ENCODE measurements at regions not wholly inside any gene's neighbourhood (a gene's known extent, or its start where the extent isn't known, plus 50 kb on each side); places are given as distances from the start of the nearest gene placed in this dataset.

- H3K4me1 ChIP-seq (ENCODE audit: control insufficient read depth in 3 of 3, insufficient read depth in 2 of 3, low read depth in 1 of 3, low read length in 2 of 3): no peaks in the 10 kb centered on the region
- DNase-seq (no peak), FAIRE-seq (no peak)
- 78 to 89% (median 84%) methylated on average over 3 of the region's 3 CpGs for WGBS, 3 donors
- H3K9me3 ChIP-seq (ENCODE audit: control insufficient read depth in 2 of 2, insufficient read depth in 1 of 2, low read depth in 1 of 2, low read length in 1 of 2): no peaks in the 10 kb centered on the region
- H3K36me3 ChIP-seq (ENCODE audit: control insufficient read depth in 3 of 3, insufficient read depth in 2 of 3, low read depth in 1 of 3, low read length in 3 of 3): no peaks in the 10 kb centered on the region
- no peaks in the 10 kb centered on the region for H3K27me3 ChIP-seq (ENCODE audit: control insufficient read depth in 3 of 3, insufficient read depth in 3 of 3, low read length in 3 of 3)
- H3K4me3 ChIP-seq (ENCODE audit: low read depth in 1 of 3, low read length in 3 of 3): no peak overlapping the region
- no peak overlapping the region for H3K27ac ChIP-seq (ENCODE audit: low read depth in 1 of 3, low read length in 2 of 3)
Observed at GRCh38 chr11:80669620-80670019, 1228.8 kb upstream of the TENM4 start.

- Histone ChIP-seq H3K9me3 (ENCODE audit: control insufficient read depth in 2 of 2, insufficient read depth in 1 of 2, low read depth in 1 of 2, low read length in 1 of 2) (no peaks in the 10 kb centered on the region), H3K27ac (ENCODE audit: low read depth in 1 of 3, low read length in 2 of 3) (no peak overlapping the region), H3K4me3 (ENCODE audit: low read depth in 1 of 3, low read length in 3 of 3) (no peak overlapping the region), H3K36me3 (ENCODE audit: control insufficient read depth in 3 of 3, insufficient read depth in 2 of 3, low read depth in 1 of 3, low read length in 3 of 3) (no peaks in the 10 kb centered on the region), H3K27me3 (ENCODE audit: control insufficient read depth in 3 of 3, insufficient read depth in 3 of 3, low read length in 3 of 3) (no peaks in the 10 kb centered on the region), H3K4me1 (ENCODE audit: control insufficient read depth in 3 of 3, insufficient read depth in 2 of 3, low read depth in 1 of 3, low read length in 2 of 3) (no peaks in the 10 kb centered on the region)
- WGBS, 3 donors: 87 to 93% (median 87%) methylated on average over 6 of the region's 6 CpGs
- FAIRE-seq (no peak), DNase-seq (no peak)
Observed at GRCh38 chr11:80668039-80668438, 1227.2 kb upstream of the TENM4 start.

- WGBS, 3 donors: 94 to 96% (median 95%) methylated on average over 2 of the region's 2 CpGs
- H3K4me3 ChIP-seq (ENCODE audit: low read depth in 1 of 3, low read length in 3 of 3): no peak overlapping the region
- H3K9me3 ChIP-seq (ENCODE audit: control insufficient read depth in 2 of 2, insufficient read depth in 1 of 2, low read depth in 1 of 2, low read length in 1 of 2): peaks cover 0 to 7% of the 10 kb centered on the region in 2 donors
- no peak overlapping the region for H3K27ac ChIP-seq (ENCODE audit: low read depth in 1 of 3, low read length in 2 of 3)
- FAIRE-seq: no peak
- DNase-seq: no peak
- no peaks in the 10 kb centered on the region for H3K27me3 ChIP-seq (ENCODE audit: control insufficient read depth in 3 of 3, insufficient read depth in 3 of 3, low read length in 3 of 3)
- H3K36me3 ChIP-seq (ENCODE audit: control insufficient read depth in 3 of 3, insufficient read depth in 2 of 3, low read depth in 1 of 3, low read length in 3 of 3): no peaks in the 10 kb centered on the region
- peaks cover 0 to 8% (median 0%) of the 10 kb centered on the region in 3 donors for H3K4me1 ChIP-seq (ENCODE audit: control insufficient read depth in 3 of 3, insufficient read depth in 2 of 3, low read depth in 1 of 3, low read length in 2 of 3)
Observed at GRCh38 chr11:80655834-80656233, 1215.0 kb upstream of the TENM4 start.

GRCh38 chr11:80650966-80651365, 1210.1 kb upstream of the TENM4 start:
- FAIRE-seq (no peak), DNase-seq (no peak)
- H3K4me1 ChIP-seq (ENCODE audit: control insufficient read depth in 3 of 3, insufficient read depth in 2 of 3, low read depth in 1 of 3, low read length in 2 of 3): peaks cover 0 to 8% (median 0%) of the 10 kb centered on the region in 3 donors
- H3K9me3 ChIP-seq (ENCODE audit: control insufficient read depth in 2 of 2, insufficient read depth in 1 of 2, low read depth in 1 of 2, low read length in 1 of 2): peaks cover 0 to 7% of the 10 kb centered on the region in 2 donors
- no peaks in the 10 kb centered on the region for H3K36me3 ChIP-seq (ENCODE audit: control insufficient read depth in 3 of 3, insufficient read depth in 2 of 3, low read depth in 1 of 3, low read length in 3 of 3)
- H3K27me3 ChIP-seq (ENCODE audit: control insufficient read depth in 3 of 3, insufficient read depth in 3 of 3, low read length in 3 of 3): no peaks in the 10 kb centered on the region
- WGBS, 3 donors: 74 to 77% (median 76%) methylated on average over 2 of the region's 2 CpGs
- H3K27ac ChIP-seq (ENCODE audit: low read depth in 1 of 3, low read length in 2 of 3): no peak overlapping the region
- no peak overlapping the region for H3K4me3 ChIP-seq (ENCODE audit: low read depth in 1 of 3, low read length in 3 of 3)

GRCh38 chr11:80649186-80649585, 1208.4 kb upstream of the TENM4 start:
- no peak overlapping the region for H3K27ac ChIP-seq (ENCODE audit: low read depth in 1 of 3, low read length in 2 of 3)
- H3K36me3 ChIP-seq (ENCODE audit: control insufficient read depth in 3 of 3, insufficient read depth in 2 of 3, low read depth in 1 of 3, low read length in 3 of 3): no peaks in the 10 kb centered on the region
- 90 to 96% (median 91%) methylated on average over 5 of the region's 5 CpGs for WGBS, 3 donors
- FAIRE-seq: no peak
- H3K9me3 ChIP-seq (ENCODE audit: control insufficient read depth in 2 of 2, insufficient read depth in 1 of 2, low read depth in 1 of 2, low read length in 1 of 2): peaks cover 0 to 7% of the 10 kb centered on the region in 2 donors
- peaks cover 0 to 4% (median 0%) of the 10 kb centered on the region in 3 donors for H3K4me1 ChIP-seq (ENCODE audit: control insufficient read depth in 3 of 3, insufficient read depth in 2 of 3, low read depth in 1 of 3, low read length in 2 of 3)
- H3K27me3 ChIP-seq (ENCODE audit: control insufficient read depth in 3 of 3, insufficient read depth in 3 of 3, low read length in 3 of 3): no peaks in the 10 kb centered on the region
- no peak for DNase-seq
- H3K4me3 ChIP-seq (ENCODE audit: low read depth in 1 of 3, low read length in 3 of 3): no peak overlapping the region

GRCh38 chr11:80638296-80638695, 1197.5 kb upstream of the TENM4 start:
- Histone ChIP-seq H3K4me3 (ENCODE audit: low read depth in 1 of 3, low read length in 3 of 3) (no peak overlapping the region), H3K9me3 (ENCODE audit: control insufficient read depth in 2 of 2, insufficient read depth in 1 of 2, low read depth in 1 of 2, low read length in 1 of 2) (no peaks in the 10 kb centered on the region), H3K27ac (ENCODE audit: low read depth in 1 of 3, low read length in 2 of 3) (no peak overlapping the region), H3K36me3 (ENCODE audit: control insufficient read depth in 3 of 3, insufficient read depth in 2 of 3, low read depth in 1 of 3, low read length in 3 of 3) (no peaks in the 10 kb centered on the region), H3K4me1 (ENCODE audit: control insufficient read depth in 3 of 3, insufficient read depth in 2 of 3, low read depth in 1 of 3, low read length in 2 of 3) (no peaks in the 10 kb centered on the region), H3K27me3 (ENCODE audit: control insufficient read depth in 3 of 3, insufficient read depth in 3 of 3, low read length in 3 of 3) (no peaks in the 10 kb centered on the region)
- DNase-seq (no peak), FAIRE-seq (no peak)
- 84 to 94% (median 91%) methylated on average over 3 of the region's 3 CpGs for WGBS, 3 donors

GRCh38 chr11:80637571-80637970, 1196.7 kb upstream of the TENM4 start:
- no peaks in the 10 kb centered on the region for H3K9me3 ChIP-seq (ENCODE audit: control insufficient read depth in 2 of 2, insufficient read depth in 1 of 2, low read depth in 1 of 2, low read length in 1 of 2)
- 69 to 79% (median 73%) methylated on average over 2 of the region's 2 CpGs for WGBS, 3 donors
- no peak for FAIRE-seq
- no peaks in the 10 kb centered on the region for H3K27me3 ChIP-seq (ENCODE audit: control insufficient read depth in 3 of 3, insufficient read depth in 3 of 3, low read length in 3 of 3)
- no peak for DNase-seq
- H3K27ac ChIP-seq (ENCODE audit: low read depth in 1 of 3, low read length in 2 of 3): no peak overlapping the region
- H3K36me3 ChIP-seq (ENCODE audit: control insufficient read depth in 3 of 3, insufficient read depth in 2 of 3, low read depth in 1 of 3, low read length in 3 of 3): no peaks in the 10 kb centered on the region
- no peaks in the 10 kb centered on the region for H3K4me1 ChIP-seq (ENCODE audit: control insufficient read depth in 3 of 3, insufficient read depth in 2 of 3, low read depth in 1 of 3, low read length in 2 of 3)
- no peak overlapping the region for H3K4me3 ChIP-seq (ENCODE audit: low read depth in 1 of 3, low read length in 3 of 3)

GRCh38 chr11:80636999-80637398, 1196.2 kb upstream of the TENM4 start:
- Histone ChIP-seq H3K4me1 (ENCODE audit: control insufficient read depth in 3 of 3, insufficient read depth in 2 of 3, low read depth in 1 of 3, low read length in 2 of 3) (no peaks in the 10 kb centered on the region), H3K4me3 (ENCODE audit: low read depth in 1 of 3, low read length in 3 of 3) (no peak overlapping the region), H3K27me3 (ENCODE audit: control insufficient read depth in 3 of 3, insufficient read depth in 3 of 3, low read length in 3 of 3) (no peaks in the 10 kb centered on the region), H3K9me3 (ENCODE audit: control insufficient read depth in 2 of 2, insufficient read depth in 1 of 2, low read depth in 1 of 2, low read length in 1 of 2) (no peaks in the 10 kb centered on the region), H3K27ac (ENCODE audit: low read depth in 1 of 3, low read length in 2 of 3) (no peak overlapping the region), H3K36me3 (ENCODE audit: control insufficient read depth in 3 of 3, insufficient read depth in 2 of 3, low read depth in 1 of 3, low read length in 3 of 3) (no peaks in the 10 kb centered on the region)
- WGBS, 3 donors: 94 to 95% (median 94%) methylated on average over 3 of the region's 3 CpGs
- FAIRE-seq: no peak
- no peak for DNase-seq

GRCh38 chr11:80635178-80635577, 1194.3 kb upstream of the TENM4 start:
- FAIRE-seq: no peak
- 61 to 62% (median 62%) methylated on average over 3 of the region's 3 CpGs for WGBS, 3 donors
- no peaks in the 10 kb centered on the region for H3K27me3 ChIP-seq (ENCODE audit: control insufficient read depth in 3 of 3, insufficient read depth in 3 of 3, low read length in 3 of 3)
- H3K9me3 ChIP-seq (ENCODE audit: control insufficient read depth in 2 of 2, insufficient read depth in 1 of 2, low read depth in 1 of 2, low read length in 1 of 2): no peaks in the 10 kb centered on the region
- no peaks in the 10 kb centered on the region for H3K36me3 ChIP-seq (ENCODE audit: control insufficient read depth in 3 of 3, insufficient read depth in 2 of 3, low read depth in 1 of 3, low read length in 3 of 3)
- no peaks in the 10 kb centered on the region for H3K4me1 ChIP-seq (ENCODE audit: control insufficient read depth in 3 of 3, insufficient read depth in 2 of 3, low read depth in 1 of 3, low read length in 2 of 3)
- no peak overlapping the region for H3K4me3 ChIP-seq (ENCODE audit: low read depth in 1 of 3, low read length in 3 of 3)
- H3K27ac ChIP-seq (ENCODE audit: low read depth in 1 of 3, low read length in 2 of 3): no peak overlapping the region
- DNase-seq: no peak

Measured in small intestine (tissue), 7 donors.